ENCODE measurements at regions not wholly inside any gene's neighbourhood (a gene's known extent, or its start where the extent isn't known, plus 50 kb on each side); places are given as distances from the start of the nearest gene placed in this dataset.
"Not testable (repeated sequence)": the region's sequence is repeated elsewhere in the genome, so short reads cannot be mapped to it uniquely, and the experiment has no call there.

- H3K18ac ChIP-seq (ENCODE audit: insufficient read length, low read depth, low read length), result no peak overlapping the region
- peaks cover 7% of the 10 kb centered on the region in 2 experiments; a peak in 2 of 4 replicates for H3K4me1 Mint-ChIP-seq
- H3K14ac ChIP-seq (ENCODE audit: insufficient read depth, low read length), result no peak overlapping the region
- H2AFZ ChIP-seq (ENCODE audit: low read length), result no peak overlapping the region
- no peak overlapping the region for H3K23ac ChIP-seq (ENCODE audit: insufficient read length, low read depth, low read length)
- H2BK20ac ChIP-seq (ENCODE audit: low read depth, low read length, poor library complexity, severe bottlenecking), result no peak overlapping the region
- no peaks in the 10 kb centered on the region for H3K27me3 ChIP-seq (ENCODE audit: insufficient read depth, low read length)
- H3K79me2 ChIP-seq (ENCODE audit: insufficient read depth, low read length), result no peaks in the 10 kb centered on the region
- no peak overlapping the region for H2AK5ac ChIP-seq (ENCODE audit: insufficient read length, low read length)
- no peak overlapping the region for H3K9ac ChIP-seq (ENCODE audit: extremely low read depth, insufficient read length, low read length)
- no peak for DNase-seq
- no peak overlapping the region for H3K4me3 Mint-ChIP-seq
- no peak overlapping the region for H2BK15ac ChIP-seq (ENCODE audit: low read depth, low read length)
- no peaks in the 10 kb centered on the region for H4K20me1 ChIP-seq (ENCODE audit: control insufficient read depth, insufficient read depth, insufficient read length)
- H2BK12ac ChIP-seq (ENCODE audit: insufficient read length, low read depth, low read length), result no peak overlapping the region
- H3K4ac ChIP-seq (ENCODE audit: low read depth, low read length), result no peak overlapping the region
- H2BK5ac ChIP-seq (ENCODE audit: insufficient read length, low read length), result no peak overlapping the region
- peaks cover 0 to 11% (median 2%) of the 10 kb centered on the region in 3 experiments; a peak in 4 of 7 replicates for H3K36me3 Mint-ChIP-seq (ENCODE audit: insufficient read depth in 1 of 3, low read depth in 3 of 3)
- H3K23me2 ChIP-seq (ENCODE audit: insufficient read length, low read depth, low read length, poor library complexity, severe bottlenecking), result no peaks in the 10 kb centered on the region
- WGBS (ENCODE audit: extremely low coverage, insufficient read length, low lambda C conversion rate), result no CpG with 5 or more reads among the region's 1 CpG
- no peaks in the 10 kb centered on the region for H3K4me1 ChIP-seq (ENCODE audit: insufficient read depth, low read length)
- no peaks in the 10 kb centered on the region for H3K9me3 ChIP-seq (ENCODE audit: control insufficient read depth, low read depth, low read length)
- H3K27me3 Mint-ChIP-seq (ENCODE audit: low read depth), result peaks cover 3% of the 10 kb centered on the region; the same call in 1 of the 2 replicates
- no peak overlapping the region for H4K5ac ChIP-seq (ENCODE audit: insufficient read length, low read depth, low read length)
- H3K79me1 ChIP-seq (ENCODE audit: insufficient read depth, low read depth, low read length, poor library complexity, severe bottlenecking), result no peaks in the 10 kb centered on the region
- H3K4me2 ChIP-seq (ENCODE audit: insufficient read depth, insufficient read length, low read length), result no peak overlapping the region
- H4K91ac ChIP-seq (ENCODE audit: insufficient read length, low read depth, low read length), result no peak overlapping the region
- no peak overlapping the region for H3T11ph ChIP-seq (ENCODE audit: low read length)
- no peak overlapping the region for H3K27ac ChIP-seq (ENCODE audit: insufficient read length, low read depth, low read length)
- H3K56ac ChIP-seq (ENCODE audit: insufficient read length, low read depth, low read length), result no peak overlapping the region
- TF ChIP-seq CTCF (conservative IDR thresholded peaks at IDR 0.05), result no peak
- peaks cover 3 to 4% of the 10 kb centered on the region in 2 experiments; a peak in 2 of 5 replicates for H3K9me3 Mint-ChIP-seq
- H2BK120ac ChIP-seq (ENCODE audit: low read depth, low read length, poor library complexity, severe bottlenecking), result no peak overlapping the region
- H4K8ac ChIP-seq (replicated peaks; ENCODE audit: insufficient read length, low read depth, low read length), result no peak overlapping the region
- H3K27ac Mint-ChIP-seq, result no peak overlapping the region
Observed at GRCh38 chr6:49305010-49305409, 158.0 kb downstream of the MMUT start.

GRCh38 chr6:49304393-49304792, 158.7 kb downstream of the MMUT start:
- not testable (repeated sequence) for H2BK12ac ChIP-seq (ENCODE audit: insufficient read length, low read depth, low read length); H3K4ac ChIP-seq (ENCODE audit: low read depth, low read length); H3K4me2 ChIP-seq (ENCODE audit: insufficient read depth, insufficient read length, low read length); H2BK120ac ChIP-seq (ENCODE audit: low read depth, low read length, poor library complexity, severe bottlenecking); H4K20me1 ChIP-seq (ENCODE audit: control insufficient read depth, insufficient read depth, insufficient read length); H3K9me3 Mint-ChIP-seq; H3K9ac ChIP-seq (ENCODE audit: extremely low read depth, insufficient read length, low read length); H3K56ac ChIP-seq (ENCODE audit: insufficient read length, low read depth, low read length); H3K9me3 ChIP-seq (ENCODE audit: control insufficient read depth, low read depth, low read length); H3K79me2 ChIP-seq (ENCODE audit: insufficient read depth, low read length); H3K14ac ChIP-seq (ENCODE audit: insufficient read depth, low read length); H2BK20ac ChIP-seq (ENCODE audit: low read depth, low read length, poor library complexity, severe bottlenecking); H2BK15ac ChIP-seq (ENCODE audit: low read depth, low read length); H2BK5ac ChIP-seq (ENCODE audit: insufficient read length, low read length); H4K91ac ChIP-seq (ENCODE audit: insufficient read length, low read depth, low read length); H3K4me1 Mint-ChIP-seq; H2AK5ac ChIP-seq (ENCODE audit: insufficient read length, low read length); H4K8ac ChIP-seq (replicated peaks; ENCODE audit: insufficient read length, low read depth, low read length); H3K4me1 ChIP-seq (ENCODE audit: insufficient read depth, low read length); H3K27ac Mint-ChIP-seq; H3K18ac ChIP-seq (ENCODE audit: insufficient read length, low read depth, low read length); H4K5ac ChIP-seq (ENCODE audit: insufficient read length, low read depth, low read length); H3K27ac ChIP-seq (ENCODE audit: insufficient read length, low read depth, low read length); H3K27me3 Mint-ChIP-seq (ENCODE audit: low read depth); H3K4me3 Mint-ChIP-seq; H3K79me1 ChIP-seq (ENCODE audit: insufficient read depth, low read depth, low read length, poor library complexity, severe bottlenecking); DNase-seq; H3K23me2 ChIP-seq (ENCODE audit: insufficient read length, low read depth, low read length, poor library complexity, severe bottlenecking); H3K23ac ChIP-seq (ENCODE audit: insufficient read length, low read depth, low read length); H3T11ph ChIP-seq (ENCODE audit: low read length); H3K27me3 ChIP-seq (ENCODE audit: insufficient read depth, low read length); H2AFZ ChIP-seq (ENCODE audit: low read length)
- H3K36me3 Mint-ChIP-seq (ENCODE audit: insufficient read depth in 1 of 3, low read depth in 3 of 3), result peaks cover 0 to 11% (median 2%) of the 10 kb centered on the region in 3 experiments; a peak in 4 of 7 replicates
- no CpG with 5 or more reads among the region's 1 CpG for WGBS (ENCODE audit: extremely low coverage, insufficient read length, low lambda C conversion rate)

Data from H9 (cell line).